Iris pigment epithelial cell (primary cell): ENCODE measurements at regions not wholly inside any gene's neighbourhood (a gene's known extent, or its start where the extent isn't known, plus 50 kb on each side); places are given as distances from the start of the nearest gene placed in this dataset.

Experiments used
- DNase-seq: peaks from one replicate; pipeline ENCODE4 v3.0.0-alpha.2; 2011; ENCODE audit warnings: low read depth

DNA sequence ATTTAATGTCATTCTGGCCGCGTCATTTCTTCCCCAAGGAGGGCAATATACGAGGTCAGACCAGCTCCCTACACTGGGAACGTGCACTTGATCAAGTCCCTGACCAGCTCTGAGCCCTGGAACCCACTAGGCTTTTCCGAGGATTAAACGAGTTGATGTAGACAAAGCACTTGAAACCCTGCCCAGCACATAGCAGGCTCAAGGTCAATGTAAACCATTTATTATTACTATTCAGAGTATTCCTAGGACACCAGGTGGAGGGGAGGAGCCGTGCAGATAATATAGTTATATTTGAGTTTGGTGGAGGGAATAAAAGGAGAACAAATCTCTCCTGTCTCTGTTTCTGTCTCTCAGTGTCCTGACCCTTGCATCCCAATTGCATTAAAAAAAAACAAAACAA lies 174.1 kb upstream of the IGSF21 start:
- no peak for DNase-seq

DNA sequence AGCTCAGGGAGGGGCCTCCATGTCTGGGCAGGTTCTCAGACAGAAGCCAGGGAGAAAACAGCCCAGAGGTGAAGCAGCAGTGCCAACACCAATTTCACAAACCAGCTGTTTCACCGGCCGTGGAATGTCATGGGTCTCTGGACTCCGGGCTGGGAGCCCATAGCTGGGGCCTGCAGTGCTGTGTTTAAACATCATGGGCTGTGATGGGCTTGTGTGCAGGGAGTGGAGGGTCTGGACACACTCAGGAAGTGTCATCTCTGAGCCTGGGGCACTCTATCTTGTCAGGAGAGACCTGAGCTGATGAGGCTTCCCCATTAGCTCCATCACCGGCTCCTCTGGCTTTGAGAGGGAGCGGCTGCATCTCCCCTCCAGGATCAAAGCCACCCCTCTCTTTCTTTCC lies 173.6 kb upstream of the IGSF21 start:
- no peak for DNase-seq

GRCh38 chr1:17935230-17935629 lies 172.4 kb upstream of the IGSF21 start:
- DNase-seq = no peak

- DNase-seq = no peak
These were observed 166.0 kb upstream of the IGSF21 start for GRCh38 chr1:17941431-17942189.

DNA sequence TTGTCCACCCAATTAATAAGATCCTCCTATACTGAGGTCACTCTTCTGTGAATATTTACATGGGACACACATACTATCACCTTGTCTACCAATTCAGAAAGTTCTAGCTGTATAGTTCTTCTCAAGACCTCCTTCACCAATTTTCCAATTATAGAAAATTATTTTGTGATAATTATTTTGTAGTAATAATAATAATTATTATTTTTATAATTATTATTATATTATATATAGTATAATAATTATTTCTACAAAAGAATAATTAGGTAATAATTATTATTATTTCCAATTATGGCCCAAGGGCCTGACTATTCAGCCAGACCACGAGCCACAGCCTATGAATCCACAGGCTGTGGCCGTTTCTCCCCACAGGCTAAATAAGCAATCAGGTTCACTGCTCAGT lies 164.1 kb upstream of the IGSF21 start:
- DNase-seq = no peak

DNA sequence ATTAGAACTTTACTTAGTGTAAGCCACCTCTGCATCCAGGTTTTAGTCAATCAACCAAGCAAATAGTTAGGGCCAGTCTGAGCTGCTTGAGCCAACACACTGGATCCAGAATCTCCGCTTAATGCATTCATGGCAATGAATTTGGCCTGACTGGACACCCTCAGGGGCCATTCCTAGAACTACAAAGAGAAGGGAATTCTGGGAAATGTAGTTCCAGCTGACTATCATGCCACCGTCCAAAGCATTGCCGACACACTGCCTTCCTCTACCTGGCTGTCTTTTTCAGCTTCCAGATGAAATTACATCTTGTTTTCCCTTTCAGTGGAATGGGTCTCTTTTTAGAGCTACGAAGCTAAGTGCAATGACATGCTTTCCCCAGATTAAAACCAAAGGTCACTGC lies 163.0 kb upstream of the IGSF21 start:
- DNase-seq = no peak

DNA sequence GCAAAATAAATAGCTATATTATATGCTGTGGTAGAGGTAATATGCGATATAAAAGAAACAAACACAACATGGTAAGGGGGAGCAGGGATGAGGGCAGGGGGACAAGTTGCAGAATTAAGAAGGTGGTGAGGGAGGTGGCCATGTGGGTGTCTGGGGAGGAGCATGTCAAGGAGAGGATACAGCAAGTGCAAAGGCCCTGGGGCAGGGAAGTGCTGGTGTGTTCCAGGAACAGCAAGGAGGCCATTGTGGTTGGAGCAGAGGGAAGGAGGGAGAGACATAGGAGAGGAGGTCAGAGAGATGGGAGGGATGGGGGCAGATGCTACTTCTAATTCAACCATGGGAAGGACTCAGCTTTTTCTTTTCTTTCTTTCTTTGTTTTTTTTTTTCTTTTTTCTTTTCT lies 161.2 kb upstream of the IGSF21 start:
- DNase-seq = no peak

GRCh38 chr1:17948594-17948993 lies 159.0 kb upstream of the IGSF21 start:
- no peak for DNase-seq

- DNase-seq = no peak
These were observed 158.1 kb upstream of the IGSF21 start for GRCh38 chr1:17949511-17949910.

- no peak for DNase-seq
These were observed 156.9 kb upstream of the IGSF21 start for GRCh38 chr1:17950728-17951127.

- no peak for DNase-seq
These were observed 155.1 kb upstream of the IGSF21 start for GRCh38 chr1:17952506-17952905.

- DNase-seq = no peak
These were observed 153.7 kb upstream of the IGSF21 start for GRCh38 chr1:17953921-17954320.

- DNase-seq = no peak
These were observed 152.0 kb upstream of the IGSF21 start for GRCh38 chr1:17955302-17956285.

DNA sequence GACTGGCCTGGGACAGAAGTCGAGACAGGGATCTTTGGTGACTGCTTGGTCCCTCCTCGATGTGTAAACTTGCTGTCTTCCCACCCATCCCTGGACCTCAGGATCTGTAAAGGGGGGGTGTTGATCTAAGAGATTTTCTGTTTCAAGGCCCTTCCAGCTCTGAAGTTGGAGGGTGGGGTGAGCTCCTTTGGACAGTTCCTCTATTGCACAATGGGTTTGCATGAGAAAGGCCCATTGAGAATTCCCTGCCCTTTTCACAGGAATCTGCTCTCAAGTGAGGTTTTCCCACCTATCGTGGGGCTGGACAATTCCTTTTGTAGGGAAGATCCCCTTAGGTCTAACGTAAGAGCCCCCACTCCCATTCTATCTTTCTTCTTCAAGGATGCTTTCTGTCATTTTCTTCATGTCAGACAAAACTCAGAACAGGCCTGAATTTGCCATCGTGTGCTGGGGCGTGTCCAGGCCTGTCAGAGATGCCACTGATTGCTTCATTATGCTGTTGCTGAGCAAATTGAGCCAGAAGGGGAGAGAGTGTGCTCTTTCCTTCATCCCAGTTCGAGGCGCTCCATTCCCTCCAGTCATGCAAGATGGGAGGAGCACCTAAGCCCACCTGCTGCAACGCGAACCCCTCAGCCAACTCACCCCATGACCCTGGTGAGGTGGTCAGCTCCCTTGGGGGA lies 149.9 kb upstream of the IGSF21 start:
- DNase-seq = no peak

DNA sequence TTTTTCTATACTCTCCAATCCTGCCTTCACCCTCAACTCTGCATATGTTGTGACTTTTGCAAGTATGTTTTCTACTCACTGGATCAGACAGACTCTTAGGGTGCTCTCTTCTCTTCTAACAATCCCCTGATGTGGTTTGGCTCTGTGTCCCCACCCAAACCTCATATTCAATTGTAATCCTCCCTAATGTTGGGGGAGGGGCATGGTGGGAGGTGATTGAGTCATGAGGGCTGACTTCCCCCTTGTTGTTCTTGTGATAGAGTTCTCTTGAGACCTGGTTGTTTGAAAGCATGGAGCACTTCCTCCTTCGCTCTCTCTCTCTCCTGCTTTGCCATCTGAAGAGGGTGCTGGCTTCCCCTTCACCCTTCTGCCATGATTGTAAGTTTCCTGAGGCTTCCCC lies 148.9 kb upstream of the IGSF21 start:
- no peak for DNase-seq

GRCh38 chr1:17963513-17963912 lies 144.1 kb upstream of the IGSF21 start:
- DNase-seq = no peak

- no peak for DNase-seq
These were observed 142.0 kb upstream of the IGSF21 start for GRCh38 chr1:17965515-17966100.

GRCh38 chr1:17966341-17966740 lies 141.3 kb upstream of the IGSF21 start:
- DNase-seq = no peak

GRCh38 chr1:17967623-17968255 lies 139.9 kb upstream of the IGSF21 start:
- DNase-seq = no peak

GRCh38 chr1:17970757-17971156 lies 136.8 kb upstream of the IGSF21 start:
- no peak for DNase-seq

DNA sequence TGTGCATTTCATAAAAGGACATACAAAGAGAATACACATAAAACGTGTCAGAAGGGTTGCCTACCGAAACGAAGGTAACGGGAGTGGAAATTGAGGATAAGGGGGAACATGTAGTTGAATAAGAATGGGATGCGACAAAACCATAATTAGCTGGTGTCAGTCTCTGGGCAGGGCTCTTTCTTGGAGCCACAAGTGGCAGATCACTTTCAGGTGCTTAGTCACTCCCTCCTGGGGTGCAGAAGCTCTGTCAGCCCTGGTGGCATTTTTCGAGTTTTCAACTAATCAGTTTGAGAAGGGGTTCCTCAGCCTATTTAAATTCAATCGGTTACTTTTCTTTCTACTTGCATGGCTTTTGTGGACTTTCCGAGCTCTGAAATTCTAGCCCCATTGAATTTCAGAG lies 133.9 kb upstream of the IGSF21 start:
- DNase-seq = no peak

- DNase-seq = peak; percentile 7
These were observed 130.7 kb upstream of the IGSF21 start for GRCh38 chr1:17976854-17977253.
